PC-9 (cell line): ENCODE measurements at regions not wholly inside any gene's neighbourhood (a gene's known extent, or its start where the extent isn't known, plus 50 kb on each side); places are given as distances from the start of the nearest gene placed in this dataset.

Experiments used
- BruUV-seq: library from RNA; stranded (reverse); fragments of 400-500 nt; replicated peaks from 2 replicates; lab custom pipeline; 2021; lab: Mats Ljungman, UMichigan
- CTCF ChIA-PET: fragments of 300-600 bp; sonication (Branson Sonifier 250); formaldehyde crosslinking; loops from one replicate; lab custom pipeline; 2022; ENCODE audit warnings: antibody characterized with exemption; lab: Charles Lee
- POLR2A ChIA-PET: fragments of 300-600 bp; sonication (Branson Sonifier 250); formaldehyde crosslinking; loops from one replicate; lab custom pipeline; 2022; ENCODE audit warnings: antibody characterized with exemption; ENCODE audit not compliant: unreplicated experiment; lab: Charles Lee
- DNase-seq, 2 experiments: peaks; one replicate each; pipeline versions ENCODE4 v3.0.0 to v3.0.0-alpha.2; 2015 to 2022; ENCODE audit warnings: mixed read lengths in 1 of 2
- H2AFZ ChIP-seq: fragments of 200-600 bp; sonication (generic); 2 replicates; pipeline ENCODE4 v1.8.1; 2017; ENCODE audit warnings: antibody characterized with exemption
- H3F3A ChIP-seq: fragments of 200-600 bp; sonication (generic); 2 replicates; pipeline ENCODE4 v1.8.1; 2017; ENCODE audit warnings: antibody characterized with exemption, mild to moderate bottlenecking, low read depth; ENCODE audit not compliant: insufficient read depth
- H3K27ac ChIP-seq: fragments of 200-600 bp; sonication (generic); 2 replicates; pipeline ENCODE4 v1.6.1; 2016; ENCODE audit warnings: mixed run types
- H3K27me3 ChIP-seq: fragments of 200-600 bp; sonication (generic); 2 replicates; pipeline ENCODE4 v1.6.1; 2016; ENCODE audit warnings: low read depth, mixed run types; ENCODE audit not compliant: insufficient read depth
- H3K36me3 ChIP-seq: fragments of 200-600 bp; sonication (generic); 2 replicates; pipeline ENCODE4 v1.6.1; 2016; ENCODE audit warnings: low read depth, mixed run types
- H3K4me1 ChIP-seq: fragments of 200-600 bp; sonication (generic); replicated peaks from 2 replicates; pipeline ENCODE4 v1.6.1; 2016; ENCODE audit warnings: mixed run types; ENCODE audit not compliant: insufficient read depth
- H3K4me2 ChIP-seq: fragments of 200-600 bp; sonication (generic); 2 replicates; pipeline ENCODE4 v1.6.1; 2017; ENCODE audit warnings: mixed run types
- H3K4me3 ChIP-seq: fragments of 200-600 bp; sonication (generic); 2 replicates; pipeline ENCODE4 v1.6.1; 2016; ENCODE audit warnings: mixed run types
- H3K79me2 ChIP-seq: fragments of 200-600 bp; sonication (generic); 2 replicates; pipeline ENCODE4 v1.6.1; 2017; ENCODE audit warnings: low read depth, mixed run types
- H3K9me2 ChIP-seq: fragments of 200-600 bp; sonication (generic); 2 replicates; pipeline ENCODE4 v1.8.1; 2017; ENCODE audit warnings: mild to moderate bottlenecking; ENCODE audit not compliant: insufficient read depth
- H3K9me3 ChIP-seq: fragments of 200-600 bp; sonication (generic); 2 replicates; pipeline ENCODE4 v1.8.1; 2016; ENCODE audit warnings: low read depth; ENCODE audit not compliant: insufficient read depth
- H4K20me1 ChIP-seq: fragments of 200-600 bp; sonication (generic); 2 replicates; pipeline ENCODE4 v1.8.1; 2017; ENCODE audit not compliant: insufficient read depth
- CTCF ChIP-seq: fragments of 200-600 bp; sonication (generic); conservative IDR thresholded peaks from 2 replicates; pipeline ENCODE4 v1.6.1; 2017; ENCODE audit warnings: mixed run types, antibody characterized with exemption, mild to moderate bottlenecking, moderate library complexity
- EZH2 ChIP-seq: fragments of 200-600 bp; sonication (generic); IDR thresholded peaks from 2 replicates; pipeline ENCODE4 v1.8.0; 2017; ENCODE audit warnings: antibody characterized with exemption, low read depth
- intact Hi-C: fragments of 100-400 bp; cut with micrococcal nuclease; formaldehyde crosslinking; loops from one replicate; pipeline ENCODE4 v1.10.0; 2022; ENCODE audit not compliant: unreplicated experiment

DNA sequence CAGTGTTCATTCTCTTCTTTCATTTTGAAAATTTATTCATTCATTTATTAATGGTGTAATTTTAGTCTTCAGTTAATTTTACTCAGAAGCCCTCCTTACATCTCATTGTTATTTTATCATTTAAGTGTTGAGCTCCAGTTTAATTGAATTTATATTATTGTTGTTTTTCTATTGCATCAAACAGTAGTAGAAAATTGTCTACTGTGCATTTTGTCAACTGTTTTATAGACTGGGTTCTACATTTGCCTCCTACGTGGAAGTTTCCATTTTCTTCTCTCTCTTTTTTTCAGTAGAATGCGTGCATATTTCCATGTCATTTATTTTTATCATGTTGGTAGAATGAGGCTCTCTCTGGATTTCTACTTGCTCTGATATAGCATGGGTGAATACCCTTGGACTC lies 487.4 kb downstream of the NR2F2 start:
- no peak for DNase-seq
- no peak overlapping the region for H3K4me2 ChIP-seq
- peaks cover 5% of the 10 kb centered on the region; the same call in 1 of the 2 replicates for H3K27me3 ChIP-seq
- no peaks in the 10 kb centered on the region for H4K20me1 ChIP-seq
- intact Hi-C loops, result no loop called here
- H3F3A ChIP-seq, result no peaks in the 10 kb centered on the region
- TF ChIP-seq CTCF (no peak), EZH2 (no peak)
- no peaks in the 10 kb centered on the region for H3K36me3 ChIP-seq
- no TSS peak for BruUV-seq
- no peak overlapping the region for H2AFZ ChIP-seq
- no peak overlapping the region for H3K4me3 ChIP-seq
- POLR2A ChIA-PET, result no interaction called here
- H3K79me2 ChIP-seq, result no peaks in the 10 kb centered on the region
- no peaks in the 10 kb centered on the region for H3K9me2 ChIP-seq
- H3K9me3 ChIP-seq, result no peaks in the 10 kb centered on the region
- CTCF ChIA-PET, result no interaction called here
- no peaks in the 10 kb centered on the region for H3K4me1 ChIP-seq
- H3K27ac ChIP-seq, result no peak overlapping the region

GRCh38 chr15:96818861-96819260 lies 488.4 kb downstream of the NR2F2 start:
- Histone ChIP-seq H3K4me3 (no peak overlapping the region), H3K9me2 (no peaks in the 10 kb centered on the region), H3K9me3 (no peaks in the 10 kb centered on the region), H4K20me1 (no peaks in the 10 kb centered on the region), H3K4me1 (no peaks in the 10 kb centered on the region), H3K27me3 (peaks cover 4% of the 10 kb centered on the region; the same call in 1 of the 2 replicates), H3K79me2 (no peaks in the 10 kb centered on the region), H3F3A (no peaks in the 10 kb centered on the region), H3K4me2 (no peak overlapping the region), H3K27ac (no peak overlapping the region), H2AFZ (no peak overlapping the region), H3K36me3 (no peaks in the 10 kb centered on the region)
- DNase-seq, result no peak
- ChIA-PET CTCF (no interaction called here), POLR2A (no interaction called here)
- intact Hi-C loops, result no loop called here
- TF ChIP-seq EZH2, result no peak
- no TSS peak for BruUV-seq

DNA sequence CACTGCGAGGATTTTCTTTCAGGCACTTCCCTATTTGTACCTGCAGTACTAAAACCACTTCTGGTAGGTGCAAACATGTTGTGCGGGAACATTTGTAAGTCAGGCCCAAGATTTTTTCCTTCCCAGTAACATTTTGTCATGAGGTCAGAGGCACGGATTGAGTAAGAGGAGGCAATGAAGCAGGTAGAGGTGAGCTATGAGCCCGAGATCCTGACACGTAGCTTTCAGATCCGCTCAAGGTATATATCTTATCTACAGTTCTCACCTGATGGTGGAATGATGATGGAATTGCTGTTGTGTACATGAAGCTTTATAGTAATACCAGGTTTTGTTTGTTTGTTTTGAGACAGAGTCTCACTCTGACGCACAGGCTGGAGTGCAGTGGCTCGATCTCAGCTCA lies 497.5 kb downstream of the NR2F2 start:
- Histone ChIP-seq H3K27ac (no peak overlapping the region), H3K9me2 (no peaks in the 10 kb centered on the region), H4K20me1 (no peaks in the 10 kb centered on the region), H3K36me3 (no peaks in the 10 kb centered on the region), H3K9me3 (no peaks in the 10 kb centered on the region), H3K4me1 (no peaks in the 10 kb centered on the region), H3K79me2 (no peaks in the 10 kb centered on the region), H3K27me3 (peaks cover 2% of the 10 kb centered on the region), H3K4me2 (no peak overlapping the region), H3F3A (no peaks in the 10 kb centered on the region), H3K4me3 (no peak overlapping the region), H2AFZ (no peak overlapping the region)
- no peak for TF ChIP-seq CTCF
- TF ChIP-seq EZH2, result no peak
- no peak for DNase-seq
- intact Hi-C loops, result no loop called here
- no TSS peak for BruUV-seq
- ChIA-PET POLR2A (no interaction called here), CTCF (no interaction called here)

GRCh38 chr15:96837241-96837970 lies 506.9 kb downstream of the NR2F2 start:
- Histone ChIP-seq H4K20me1 (no peaks in the 10 kb centered on the region), H3K27ac (no peak overlapping the region), H3K9me2 (no peaks in the 10 kb centered on the region), H3K36me3 (no peaks in the 10 kb centered on the region), H2AFZ (no peak overlapping the region), H3K9me3 (no peaks in the 10 kb centered on the region), H3F3A (no peaks in the 10 kb centered on the region), H3K4me1 (no peaks in the 10 kb centered on the region), H3K4me3 (no peak overlapping the region), H3K4me2 (no peak overlapping the region), H3K79me2 (no peaks in the 10 kb centered on the region), H3K27me3 (peaks cover 28% of the 10 kb centered on the region; the same call in 1 of the 2 replicates)
- no peak for DNase-seq
- intact Hi-C loops, result no loop called here
- ChIA-PET CTCF (no interaction called here), POLR2A (no interaction called here)
- no TSS peak for BruUV-seq
- no peak for TF ChIP-seq EZH2
- TF ChIP-seq CTCF, result no peak
